ENCODE measurements at regions not wholly inside any gene's neighbourhood (a gene's known extent, or its start where the extent isn't known, plus 50 kb on each side); places are given as distances from the start of the nearest gene placed in this dataset.

- TF ChIP-seq, protein P1, sequence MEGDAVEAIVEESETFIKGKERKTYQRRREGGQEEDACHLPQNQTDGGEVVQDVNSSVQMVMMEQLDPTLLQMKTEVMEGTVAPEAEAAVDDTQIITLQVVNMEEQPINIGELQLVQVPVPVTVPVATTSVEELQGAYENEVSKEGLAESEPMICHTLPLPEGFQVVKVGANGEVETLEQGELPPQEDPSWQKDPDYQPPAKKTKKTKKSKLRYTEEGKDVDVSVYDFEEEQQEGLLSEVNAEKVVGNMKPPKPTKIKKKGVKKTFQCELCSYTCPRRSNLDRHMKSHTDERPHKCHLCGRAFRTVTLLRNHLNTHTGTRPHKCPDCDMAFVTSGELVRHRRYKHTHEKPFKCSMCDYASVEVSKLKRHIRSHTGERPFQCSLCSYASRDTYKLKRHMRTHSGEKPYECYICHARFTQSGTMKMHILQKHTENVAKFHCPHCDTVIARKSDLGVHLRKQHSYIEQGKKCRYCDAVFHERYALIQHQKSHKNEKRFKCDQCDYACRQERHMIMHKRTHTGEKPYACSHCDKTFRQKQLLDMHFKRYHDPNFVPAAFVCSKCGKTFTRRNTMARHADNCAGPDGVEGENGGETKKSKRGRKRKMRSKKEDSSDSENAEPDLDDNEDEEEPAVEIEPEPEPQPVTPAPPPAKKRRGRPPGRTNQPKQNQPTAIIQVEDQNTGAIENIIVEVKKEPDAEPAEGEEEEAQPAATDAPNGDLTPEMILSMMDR (conservative IDR thresholded peaks at IDR 0.05; ENCODE audit: low read depth, low read length): no peak
- no peak for TF ChIP-seq POLR2A (IDR thresholded peaks at IDR 0.05; ENCODE audit: low read depth, low read length)
- no peak for TF ChIP-seq NFE2L2 (IDR thresholded peaks at IDR 0.05; ENCODE audit: low read depth, low read length)
- TF ChIP-seq, protein P2, sequence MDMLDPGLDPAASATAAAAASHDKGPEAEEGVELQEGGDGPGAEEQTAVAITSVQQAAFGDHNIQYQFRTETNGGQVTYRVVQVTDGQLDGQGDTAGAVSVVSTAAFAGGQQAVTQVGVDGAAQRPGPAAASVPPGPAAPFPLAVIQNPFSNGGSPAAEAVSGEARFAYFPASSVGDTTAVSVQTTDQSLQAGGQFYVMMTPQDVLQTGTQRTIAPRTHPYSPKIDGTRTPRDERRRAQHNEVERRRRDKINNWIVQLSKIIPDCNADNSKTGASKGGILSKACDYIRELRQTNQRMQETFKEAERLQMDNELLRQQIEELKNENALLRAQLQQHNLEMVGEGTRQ (IDR thresholded peaks at IDR 0.05; ENCODE audit: low read depth, low read length): no peak
- TF ChIP-seq MAFK (IDR thresholded peaks at IDR 0.05; ENCODE audit: low read depth, low read length): no peak
- TF ChIP-seq RAD21 (IDR thresholded peaks at IDR 0.05; ENCODE audit: low read length): no peak
- TF ChIP-seq CHD1 (IDR thresholded peaks at IDR 0.05; ENCODE audit: low read depth, low read length): no peak
- TF ChIP-seq SMC3 (IDR thresholded peaks at IDR 0.05; ENCODE audit: low read depth, low read length): no peak
- no peak for TF ChIP-seq FOS (IDR thresholded peaks at IDR 0.05; ENCODE audit: low read depth, low read length)
- no peak for TF ChIP-seq CEBPB (IDR thresholded peaks at IDR 0.05; ENCODE audit: low read depth, low read length)
- TF ChIP-seq RCOR1 (IDR thresholded peaks at IDR 0.05; ENCODE audit: insufficient replicate concordance, low read length): no peak
- TF ChIP-seq ELK1 (IDR thresholded peaks at IDR 0.05; ENCODE audit: borderline replicate concordance, low read depth, low read length): no peak
Observed at GRCh38 chr12:19799895-19800602, 360.8 kb downstream of the AEBP2 start.
